ENCODE measurements at regions not wholly inside any gene's neighbourhood (a gene's known extent, or its start where the extent isn't known, plus 50 kb on each side); places are given as distances from the start of the nearest gene placed in this dataset.

- DNase-seq, result no peak
These were observed 117.3 kb downstream of the BEGAIN start for GRCh38 chr14:100469632-100470522.

- no peak for DNase-seq
These were observed 116.7 kb downstream of the BEGAIN start for GRCh38 chr14:100470523-100470897.

GRCh38 chr14:100471441-100472093 lies 115.7 kb downstream of the BEGAIN start:
- DNase-seq, result no peak

GRCh38 chr14:100472094-100472455 lies 115.1 kb downstream of the BEGAIN start:
- no peak for DNase-seq

GRCh38 chr14:100472491-100472890 lies 114.7 kb downstream of the BEGAIN start:
- no peak for DNase-seq

GRCh38 chr14:100473249-100473648 lies 114.0 kb downstream of the BEGAIN start:
- DNase-seq, result no peak

GRCh38 chr14:100474196-100474595 lies 113.0 kb downstream of the BEGAIN start:
- DNase-seq, result no peak

GRCh38 chr14:100475268-100475667 lies 111.9 kb downstream of the BEGAIN start:
- no peak for DNase-seq

- no peak for DNase-seq
These were observed 111.0 kb downstream of the BEGAIN start for GRCh38 chr14:100476012-100476822.

GRCh38 chr14:100484531-100485267 lies 102.5 kb downstream of the BEGAIN start:
- DNase-seq, result no peak

- DNase-seq, result peak; percentile 82
These were observed 101.0 kb downstream of the BEGAIN start for GRCh38 chr14:100486025-100486828.
